Epithelial cell of prostate (primary cell): ENCODE measurements at regions not wholly inside any gene's neighbourhood (a gene's known extent, or its start where the extent isn't known, plus 50 kb on each side); places are given as distances from the start of the nearest gene placed in this dataset.
"Not testable (repeated sequence)": the region's sequence is repeated elsewhere in the genome, so short reads cannot be mapped to it uniquely, and the experiment has no call there.

Experiments
- DNase-seq: peaks from one replicate; pipeline ENCODE4 v3.0.0-alpha.2; 2011; ENCODE audit warnings: low read depth, low spot score
- H3K27ac ChIP-seq: fragments of 450-650 bp; 2 replicates; pipeline ENCODE4 v1.5.1; 2017; ENCODE audit warnings: mild to moderate bottlenecking

- no peak for DNase-seq
- no peak overlapping the region for H3K27ac ChIP-seq
Observed at GRCh38 chr20:30484009-30484748, 773.3 kb upstream of the DEFB115 start.

- H3K27ac ChIP-seq, result no peak overlapping the region
- no peak for DNase-seq
Observed at GRCh38 chr20:30484749-30485070, 772.8 kb upstream of the DEFB115 start.

- DNase-seq, result no peak
Observed at GRCh38 chr20:30485331-30486102, 771.9 kb upstream of the DEFB115 start.

GRCh38 chr20:30486103-30486478, 771.4 kb upstream of the DEFB115 start:
- no peak overlapping the region for H3K27ac ChIP-seq
- DNase-seq, result no peak

More at GRCh38 chr20:30485331-30486102, 771.9 kb upstream of the DEFB115 start:
- no peak overlapping the region for H3K27ac ChIP-seq

GRCh38 chr20:30487461-30487860, 770.0 kb upstream of the DEFB115 start:
- DNase-seq, H3K27ac ChIP-seq: not testable (repeated sequence)

GRCh38 chr20:30487947-30488926, 769.2 kb upstream of the DEFB115 start:
- no peak overlapping the region for H3K27ac ChIP-seq
- no peak for DNase-seq

GRCh38 chr20:30488941-30489613, 768.4 kb upstream of the DEFB115 start:
- no peak for DNase-seq
- no peak overlapping the region for H3K27ac ChIP-seq

- no peak overlapping the region for H3K27ac ChIP-seq
- DNase-seq, result no peak
Observed at GRCh38 chr20:30489614-30490003, 767.9 kb upstream of the DEFB115 start.

GRCh38 chr20:30491016-30491415, 766.4 kb upstream of the DEFB115 start:
- no peak for DNase-seq
- H3K27ac ChIP-seq, result no peak overlapping the region

GRCh38 chr20:30496656-30497055, 760.8 kb upstream of the DEFB115 start:
- not testable (repeated sequence) for DNase-seq, H3K27ac ChIP-seq

- not testable (repeated sequence) for H3K27ac ChIP-seq, DNase-seq
Observed at GRCh38 chr20:30497191-30497590, 760.3 kb upstream of the DEFB115 start.

GRCh38 chr20:30499123-30499522, 758.3 kb upstream of the DEFB115 start:
- H3K27ac ChIP-seq, result no peak overlapping the region
- DNase-seq, result no peak

GRCh38 chr20:30499716-30500446, 757.6 kb upstream of the DEFB115 start:
- not testable (repeated sequence) for DNase-seq, H3K27ac ChIP-seq

GRCh38 chr20:30500447-30500820, 757.0 kb upstream of the DEFB115 start:
- H3K27ac ChIP-seq, result not testable (repeated sequence)
- peak; percentile 18 for DNase-seq

- no peak overlapping the region for H3K27ac ChIP-seq
- DNase-seq, result no peak
Observed at GRCh38 chr20:30500829-30501440, 756.5 kb upstream of the DEFB115 start.

GRCh38 chr20:30502670-30503069, 754.8 kb upstream of the DEFB115 start:
- H3K27ac ChIP-seq, result no peak overlapping the region
- no peak for DNase-seq

- H3K27ac ChIP-seq, DNase-seq: not testable (repeated sequence)
Observed at GRCh38 chr20:30503204-30503603, 754.3 kb upstream of the DEFB115 start.

- no peak overlapping the region for H3K27ac ChIP-seq
- no peak for DNase-seq
Observed at GRCh38 chr20:30503992-30504570, 753.4 kb upstream of the DEFB115 start.

GRCh38 chr20:30505566-30505965, 751.9 kb upstream of the DEFB115 start:
- DNase-seq, result no peak
- no peak overlapping the region for H3K27ac ChIP-seq
